ENCODE measurements at regions not wholly inside any gene's neighbourhood (a gene's known extent, or its start where the extent isn't known, plus 50 kb on each side); places are given as distances from the start of the nearest gene placed in this dataset.
A peak's percentile ranks its signal among the peaks of the same experiment; 100 is the strongest.

DNA sequence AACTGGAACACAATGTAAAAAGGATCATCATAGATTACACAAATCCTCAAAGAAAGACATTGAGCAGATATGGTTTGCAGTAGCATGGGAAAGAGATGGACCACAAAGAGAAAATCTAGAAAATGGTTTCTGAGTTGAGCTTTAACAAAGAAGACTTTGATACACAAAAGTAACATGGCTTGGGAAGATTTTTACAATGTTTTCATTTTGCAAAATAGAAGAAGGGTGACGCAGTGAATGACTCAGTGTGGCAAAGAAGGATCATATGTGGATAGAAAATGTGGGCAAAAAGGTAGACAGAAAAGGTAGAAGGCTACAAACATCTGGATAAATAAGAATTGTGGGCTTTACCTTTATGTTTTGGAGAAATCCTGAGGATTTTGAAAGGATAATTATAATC lies 1220.5 kb downstream of the PCDH17 start:
- Mint-ChIP-seq H3K9me3 (ENCODE audit: unreplicated experiment) (no peaks in the 10 kb centered on the region), H3K36me3 (ENCODE audit: low read depth, unreplicated experiment) (no peaks in the 10 kb centered on the region), H3K27ac (ENCODE audit: unreplicated experiment) (no peak overlapping the region), H3K4me1 (ENCODE audit: low read depth, unreplicated experiment) (peaks cover 16% of the 10 kb centered on the region), H3K27me3 (ENCODE audit: low read depth, unreplicated experiment) (no peaks in the 10 kb centered on the region), H3K4me3 (ENCODE audit: unreplicated experiment) (no peak overlapping the region)
- H3K79me2 ChIP-seq (ENCODE audit: insufficient read depth, low read length), result no peaks in the 10 kb centered on the region
- FAIRE-seq (no peak), DNase-seq (ENCODE audit: low read depth) (peak; percentile 57)
- no peak overlapping the region for H3K9ac ChIP-seq (ENCODE audit: low read length)
- no peaks in the 10 kb centered on the region for H3K36me3 ChIP-seq (ENCODE audit: insufficient read depth, low read length)
- H3K4me3 ChIP-seq (ENCODE audit: insufficient read depth, low read depth, low read length), result no peak overlapping the region
- H2AFZ ChIP-seq (ENCODE audit: low read depth, low read length), result peak overlapping the region; percentile 21
- H3K4me1 ChIP-seq (ENCODE audit: insufficient read depth, low read length), result peaks cover 6% of the 10 kb centered on the region
- H3K9me3 ChIP-seq (ENCODE audit: insufficient read depth, low read depth, low read length), result no peaks in the 10 kb centered on the region
- no peaks in the 10 kb centered on the region for H3K27me3 ChIP-seq (ENCODE audit: insufficient read depth, low read length)
- H3K4me2 ChIP-seq (ENCODE audit: low read length), result peak overlapping the region; percentile 42
- H4K20me1 ChIP-seq (ENCODE audit: insufficient read depth, low read length), result no peaks in the 10 kb centered on the region
- H3K27ac ChIP-seq (ENCODE audit: low read depth, low read length), result peak overlapping the region; percentile 27
- TF ChIP-seq EZH2 (IDR thresholded peaks at IDR 0.05; ENCODE audit: insufficient read depth, low read length), result no peak
- TF ChIP-seq CTCF (IDR thresholded peaks at IDR 0.05; ENCODE audit: insufficient read depth, low read depth, low read length), result no peak

DNA sequence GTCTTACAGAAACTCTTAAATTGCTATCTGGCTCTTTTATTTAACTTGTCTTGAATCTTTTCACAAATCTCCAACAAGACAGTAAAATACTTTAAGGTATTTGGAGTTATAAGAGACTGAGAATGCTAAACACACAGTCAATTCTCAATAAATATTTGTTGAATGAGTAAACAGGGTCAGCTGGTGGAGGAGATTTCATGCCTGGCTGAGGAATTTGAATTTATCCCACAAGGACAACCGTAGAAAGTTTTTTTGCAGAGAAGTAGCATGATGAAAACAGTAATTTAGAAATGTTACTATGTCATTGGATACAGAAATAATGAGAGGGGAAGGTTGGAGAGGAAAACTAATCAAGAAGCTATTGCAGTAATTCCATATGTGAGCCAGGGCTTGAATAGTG lies 1223.7 kb downstream of the PCDH17 start:
- Mint-ChIP-seq H3K36me3 (ENCODE audit: low read depth, unreplicated experiment) (peaks cover 2% of the 10 kb centered on the region), H3K9me3 (ENCODE audit: unreplicated experiment) (peaks cover 2% of the 10 kb centered on the region), H3K4me3 (ENCODE audit: unreplicated experiment) (peak overlapping the region; percentile 15), H3K4me1 (ENCODE audit: low read depth, unreplicated experiment) (peaks cover 16% of the 10 kb centered on the region), H3K27ac (ENCODE audit: unreplicated experiment) (peak overlapping the region; percentile 64), H3K27me3 (ENCODE audit: low read depth, unreplicated experiment) (peaks cover 3% of the 10 kb centered on the region)
- Histone ChIP-seq H3K27me3 (ENCODE audit: insufficient read depth, low read length) (no peaks in the 10 kb centered on the region), H4K20me1 (ENCODE audit: insufficient read depth, low read length) (no peaks in the 10 kb centered on the region), H3K4me2 (ENCODE audit: low read length) (peak overlapping the region; percentile 30), H3K79me2 (ENCODE audit: insufficient read depth, low read length) (no peaks in the 10 kb centered on the region), H3K36me3 (ENCODE audit: insufficient read depth, low read length) (no peaks in the 10 kb centered on the region), H3K27ac (ENCODE audit: low read depth, low read length) (peak overlapping the region; percentile 19), H3K9ac (ENCODE audit: low read length) (peak overlapping the region; percentile 19), H3K4me1 (ENCODE audit: insufficient read depth, low read length) (peaks cover 6% of the 10 kb centered on the region), H3K4me3 (ENCODE audit: insufficient read depth, low read depth, low read length) (no peak overlapping the region), H3K9me3 (ENCODE audit: insufficient read depth, low read depth, low read length) (no peaks in the 10 kb centered on the region), H2AFZ (ENCODE audit: low read depth, low read length) (no peak overlapping the region)
- TF ChIP-seq EZH2 (IDR thresholded peaks at IDR 0.05; ENCODE audit: insufficient read depth, low read length) (no peak), CTCF (IDR thresholded peaks at IDR 0.05; ENCODE audit: insufficient read depth, low read depth, low read length) (no peak)
- FAIRE-seq, result no peak
- peak; percentile 74 for DNase-seq (ENCODE audit: low read depth)

DNA sequence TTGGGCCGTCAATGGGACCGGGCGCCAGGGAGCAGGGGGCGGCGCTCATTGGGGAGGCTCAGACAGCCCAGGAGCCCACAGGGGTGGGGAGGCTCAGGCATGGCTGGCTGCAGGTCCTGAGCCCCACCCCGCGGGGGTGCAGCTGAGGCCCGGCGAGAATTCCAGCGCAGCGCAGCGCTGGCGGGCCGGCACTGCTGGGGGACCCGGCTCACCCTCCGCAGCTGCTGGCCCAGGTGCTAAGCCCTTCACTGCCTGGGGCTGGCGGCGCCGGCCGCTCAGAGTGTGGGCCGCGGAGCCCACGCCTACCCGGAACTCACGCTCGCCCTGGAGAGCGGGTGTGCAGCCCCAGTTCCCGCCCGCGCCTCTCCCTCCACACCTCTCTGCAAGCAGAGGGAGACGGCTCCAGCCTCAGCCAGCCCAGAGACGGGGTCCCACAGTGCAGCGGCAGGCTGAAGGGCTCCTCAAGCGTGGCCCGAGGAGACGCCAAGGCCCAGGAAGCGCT lies 1227.4 kb downstream of the PCDH17 start:
- H3K27me3 Mint-ChIP-seq (ENCODE audit: low read depth, unreplicated experiment), result peaks cover 5% of the 10 kb centered on the region
- FAIRE-seq (no peak), DNase-seq (ENCODE audit: low read depth) (no peak)
- H3K36me3 Mint-ChIP-seq (ENCODE audit: low read depth, unreplicated experiment), result peaks cover 2% of the 10 kb centered on the region
- no peak overlapping the region for H3K4me3 Mint-ChIP-seq (ENCODE audit: unreplicated experiment)
- H3K79me2 ChIP-seq (ENCODE audit: insufficient read depth, low read length), result no peaks in the 10 kb centered on the region
- TF ChIP-seq CTCF (IDR thresholded peaks at IDR 0.05; ENCODE audit: insufficient read depth, low read depth, low read length) (no peak), EZH2 (IDR thresholded peaks at IDR 0.05; ENCODE audit: insufficient read depth, low read length) (no peak)
- H3K9ac ChIP-seq (ENCODE audit: low read length), result no peak overlapping the region
- no peaks in the 10 kb centered on the region for H3K27me3 ChIP-seq (ENCODE audit: insufficient read depth, low read length)
- no peaks in the 10 kb centered on the region for H3K9me3 ChIP-seq (ENCODE audit: insufficient read depth, low read depth, low read length)
- no peak overlapping the region for H3K4me2 ChIP-seq (ENCODE audit: low read length)
- no peaks in the 10 kb centered on the region for H4K20me1 ChIP-seq (ENCODE audit: insufficient read depth, low read length)
- H3K4me3 ChIP-seq (ENCODE audit: insufficient read depth, low read depth, low read length), result no peak overlapping the region
- H3K36me3 ChIP-seq (ENCODE audit: insufficient read depth, low read length), result no peaks in the 10 kb centered on the region
- peaks cover 5% of the 10 kb centered on the region for H3K9me3 Mint-ChIP-seq (ENCODE audit: unreplicated experiment)
- no peak overlapping the region for H3K27ac ChIP-seq (ENCODE audit: low read depth, low read length)
- H2AFZ ChIP-seq (ENCODE audit: low read depth, low read length), result no peak overlapping the region
- no peak overlapping the region for H3K27ac Mint-ChIP-seq (ENCODE audit: unreplicated experiment)
- peaks cover 6% of the 10 kb centered on the region for H3K4me1 ChIP-seq (ENCODE audit: insufficient read depth, low read length)
- peaks cover 11% of the 10 kb centered on the region for H3K4me1 Mint-ChIP-seq (ENCODE audit: low read depth, unreplicated experiment)
